Endodermal cell (in vitro differentiated cells): ENCODE measurements at regions not wholly inside any gene's neighbourhood (a gene's known extent, or its start where the extent isn't known, plus 50 kb on each side); places are given as distances from the start of the nearest gene placed in this dataset.
"Not testable (repeated sequence)": the region's sequence is repeated elsewhere in the genome, so short reads cannot be mapped to it uniquely, and the experiment has no call there.

Experiments
- DNase-seq: peaks from one replicate; pipeline ENCODE4 v3.0.0-alpha.2; 2017
- H3K27ac ChIP-seq: 2 replicates; pipeline ENCODE4 v1.5.1; 2013; ENCODE audit warnings: mild to moderate bottlenecking, low read depth, low read length, moderate library complexity
- H3K27me3 ChIP-seq: 2 replicates; pipeline ENCODE4 v1.6.1; 2013; ENCODE audit warnings: mild to moderate bottlenecking, low read length, moderate library complexity; ENCODE audit not compliant: insufficient read depth, control insufficient read depth, poor library complexity, severe bottlenecking
- H3K36me3 ChIP-seq: 2 replicates; pipeline ENCODE4 v1.7.0; 2013; ENCODE audit warnings: mild to moderate bottlenecking, low read length, moderate library complexity; ENCODE audit not compliant: control insufficient read depth, insufficient read depth
- H3K4me1 ChIP-seq: one replicate; pipeline ENCODE4 v1.7.0; 2013; ENCODE audit warnings: low read length; ENCODE audit not compliant: control insufficient read depth, insufficient read depth
- H3K4me3 ChIP-seq: 2 replicates; pipeline ENCODE4 v1.5.1; 2013; ENCODE audit warnings: mild to moderate bottlenecking, low read length, moderate library complexity
- H3K9ac ChIP-seq: 2 replicates; pipeline ENCODE4 v1.6.1; 2013; ENCODE audit warnings: mild to moderate bottlenecking, low read length, moderate library complexity; ENCODE audit not compliant: poor library complexity, severe bottlenecking; ENCODE audit errors: extremely low read depth
- H3K9me3 ChIP-seq: 2 replicates; pipeline ENCODE4 v1.6.1; 2013; ENCODE audit warnings: mild to moderate bottlenecking, low read length, moderate library complexity; ENCODE audit not compliant: control insufficient read depth
- H3K27ac Mint-ChIP-seq: 2 replicates; pipeline ENCODE4 v1.8.0; 2020; ENCODE audit warnings: mixed read lengths
- H3K27me3 Mint-ChIP-seq: 2 replicates; pipeline ENCODE4 v1.8.0; 2021; ENCODE audit warnings: mild to moderate bottlenecking, mixed read lengths; ENCODE audit not compliant: insufficient read depth
- H3K36me3 Mint-ChIP-seq: 2 replicates; pipeline ENCODE4 v1.8.0; 2020; ENCODE audit warnings: low read depth, mixed read lengths
- H3K4me1 Mint-ChIP-seq: 2 replicates; pipeline ENCODE4 v1.8.0; 2020; ENCODE audit warnings: mixed read lengths
- H3K4me3 Mint-ChIP-seq: 2 replicates; pipeline ENCODE4 v1.8.0; 2020; ENCODE audit warnings: mild to moderate bottlenecking, moderate library complexity, mixed read lengths
- H3K9me3 Mint-ChIP-seq: 2 replicates; pipeline ENCODE4 v1.8.0; 2020; ENCODE audit warnings: mild to moderate bottlenecking, mixed read lengths
- WGBS, 2 experiments: methylation state at CpG; one replicate each; pipeline versions ENCODE4 v1.1.5 to v1.1.7; 2013; ENCODE audit warnings: missing lambda C conversion rate in 2 of 2, mixed read lengths in 1 of 2; ENCODE audit not compliant: insufficient coverage in 1 of 2, insufficient read length in 1 of 2; 5-methylcytosine and 5-hydroxymethylcytosine counted together
- TF ChIP-seq, protein P1 (sequence below): fragments of 200-600 bp; sonication (generic); conservative IDR thresholded peaks from 2 replicates; pipeline ENCODE4 v1.5.0; 2021; ENCODE audit warnings: antibody characterized with exemption, mild to moderate bottlenecking

DNA sequence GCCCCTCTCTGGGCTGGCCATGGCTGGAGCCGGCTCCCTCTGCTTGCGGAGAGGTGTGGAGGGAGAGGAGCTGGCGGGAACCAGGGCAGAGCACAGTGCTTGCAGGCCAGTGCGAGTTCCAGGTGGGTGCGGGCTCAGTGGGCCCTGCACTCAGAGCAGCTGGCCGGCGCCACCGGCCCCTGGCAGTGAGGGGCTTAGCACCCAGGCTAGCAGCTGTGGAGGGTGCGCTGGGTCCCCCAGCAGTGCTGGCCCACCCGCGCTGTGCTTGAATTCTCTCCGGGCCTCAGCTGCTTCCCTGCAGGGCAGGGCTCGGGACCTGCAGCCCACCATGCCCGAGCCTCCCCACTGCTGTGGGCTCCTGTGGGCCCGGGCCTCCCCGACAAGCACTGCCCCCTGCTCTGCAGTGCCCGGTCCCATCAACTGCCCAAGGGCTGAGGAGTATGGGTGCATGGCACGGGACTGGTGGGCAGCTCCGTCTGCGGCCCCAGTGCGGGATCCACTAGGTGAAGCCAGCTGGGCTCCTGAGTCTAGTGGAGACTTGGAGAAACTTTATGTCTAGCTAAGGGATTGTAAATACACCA, 61.2 kb upstream of the AGR3 start:
- H3K9me3 ChIP-seq = peaks cover 58% of the 10 kb centered on the region
- no peak overlapping the region for H3K4me3 ChIP-seq
- H3K36me3 ChIP-seq = no peaks in the 10 kb centered on the region
- Mint-ChIP-seq H3K27ac (no peak overlapping the region), H3K9me3 (peaks cover 53% of the 10 kb centered on the region), H3K4me3 (no peak overlapping the region), H3K4me1 (peaks cover 11% of the 10 kb centered on the region), H3K36me3 (peaks cover 4% of the 10 kb centered on the region), H3K27me3 (no peaks in the 10 kb centered on the region)
- no peaks in the 10 kb centered on the region for H3K27me3 ChIP-seq
- H3K9ac ChIP-seq = no peak overlapping the region
- DNase-seq = no peak
- TF ChIP-seq, protein P1, sequence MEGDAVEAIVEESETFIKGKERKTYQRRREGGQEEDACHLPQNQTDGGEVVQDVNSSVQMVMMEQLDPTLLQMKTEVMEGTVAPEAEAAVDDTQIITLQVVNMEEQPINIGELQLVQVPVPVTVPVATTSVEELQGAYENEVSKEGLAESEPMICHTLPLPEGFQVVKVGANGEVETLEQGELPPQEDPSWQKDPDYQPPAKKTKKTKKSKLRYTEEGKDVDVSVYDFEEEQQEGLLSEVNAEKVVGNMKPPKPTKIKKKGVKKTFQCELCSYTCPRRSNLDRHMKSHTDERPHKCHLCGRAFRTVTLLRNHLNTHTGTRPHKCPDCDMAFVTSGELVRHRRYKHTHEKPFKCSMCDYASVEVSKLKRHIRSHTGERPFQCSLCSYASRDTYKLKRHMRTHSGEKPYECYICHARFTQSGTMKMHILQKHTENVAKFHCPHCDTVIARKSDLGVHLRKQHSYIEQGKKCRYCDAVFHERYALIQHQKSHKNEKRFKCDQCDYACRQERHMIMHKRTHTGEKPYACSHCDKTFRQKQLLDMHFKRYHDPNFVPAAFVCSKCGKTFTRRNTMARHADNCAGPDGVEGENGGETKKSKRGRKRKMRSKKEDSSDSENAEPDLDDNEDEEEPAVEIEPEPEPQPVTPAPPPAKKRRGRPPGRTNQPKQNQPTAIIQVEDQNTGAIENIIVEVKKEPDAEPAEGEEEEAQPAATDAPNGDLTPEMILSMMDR = no peak
- WGBS, 2 experiments = 82 to 89% methylated on average over 9 to 21 of the region's 21 CpGs
- peaks cover 10% of the 10 kb centered on the region for H3K4me1 ChIP-seq
- H3K27ac ChIP-seq = no peak overlapping the region

DNA sequence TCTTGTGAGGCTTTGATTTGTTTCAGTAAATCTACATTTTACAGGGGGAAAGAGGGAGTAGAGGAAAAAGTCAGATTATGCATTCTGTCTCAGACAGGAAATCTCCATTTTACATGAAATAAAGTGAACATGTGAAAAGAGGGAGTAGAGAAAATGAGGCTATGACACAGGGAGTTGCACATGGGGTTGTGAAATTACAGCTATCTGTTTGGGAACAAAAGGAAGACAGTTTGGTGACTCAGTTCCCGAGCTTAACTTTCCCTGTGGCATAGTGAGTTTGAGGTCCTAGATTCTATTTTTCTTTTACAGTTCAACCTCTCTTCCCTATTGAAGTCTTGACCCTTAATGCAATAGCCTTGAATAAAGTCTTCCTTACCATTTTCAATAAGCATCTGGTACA, 63.2 kb upstream of the AGR3 start:
- Mint-ChIP-seq H3K27ac (no peak overlapping the region), H3K9me3 (peaks cover 67% of the 10 kb centered on the region), H3K36me3 (peaks cover 6% of the 10 kb centered on the region), H3K4me3 (no peak overlapping the region), H3K27me3 (no peaks in the 10 kb centered on the region), H3K4me1 (peaks cover 4% of the 10 kb centered on the region)
- H3K27ac ChIP-seq = no peak overlapping the region
- H3K27me3 ChIP-seq = no peaks in the 10 kb centered on the region
- H3K9me3 ChIP-seq = peaks cover 77% of the 10 kb centered on the region
- 86 to 92% methylated on average over 1 of the region's 1 CpG for WGBS, 2 experiments
- H3K36me3 ChIP-seq = no peaks in the 10 kb centered on the region
- H3K9ac ChIP-seq = no peak overlapping the region
- H3K4me1 ChIP-seq = peaks cover 3% of the 10 kb centered on the region
- DNase-seq = no peak
- no peak overlapping the region for H3K4me3 ChIP-seq
- TF ChIP-seq, protein P1 = no peak

DNA sequence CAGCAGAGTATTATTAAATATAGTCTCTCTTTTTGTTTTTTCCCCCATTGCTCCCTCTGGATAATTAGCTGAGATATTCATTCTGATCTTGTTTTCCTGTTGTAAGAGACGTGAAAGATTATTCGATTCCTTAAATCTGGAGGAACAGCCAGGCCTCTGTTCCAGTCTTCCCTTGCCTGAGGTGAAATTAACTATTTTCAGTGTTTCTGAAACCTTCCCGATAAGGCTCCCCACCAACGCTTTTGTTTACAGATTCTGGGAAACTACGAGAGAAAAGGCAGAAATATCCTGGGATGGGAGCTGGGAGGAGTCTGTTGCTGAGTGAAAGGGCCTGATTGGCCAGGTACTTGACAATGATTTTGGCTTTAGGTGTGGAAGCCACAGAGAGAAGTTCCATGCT, 63.6 kb upstream of the AGR3 start:
- Histone ChIP-seq H3K4me3 (no peak overlapping the region), H3K9ac (no peak overlapping the region), H3K4me1 (no peaks in the 10 kb centered on the region), H3K36me3 (no peaks in the 10 kb centered on the region), H3K27me3 (no peaks in the 10 kb centered on the region), H3K9me3 (peaks cover 78% of the 10 kb centered on the region), H3K27ac (no peak overlapping the region)
- Mint-ChIP-seq H3K27ac (no peak overlapping the region), H3K36me3 (peaks cover 6% of the 10 kb centered on the region), H3K4me1 (peaks cover 2% of the 10 kb centered on the region), H3K27me3 (no peaks in the 10 kb centered on the region), H3K4me3 (no peak overlapping the region), H3K9me3 (peaks cover 67% of the 10 kb centered on the region)
- DNase-seq = no peak
- WGBS, 2 experiments = 95 to 100% methylated on average over 5 of the region's 5 CpGs
- TF ChIP-seq, protein P1 = no peak

- H3K4me1 Mint-ChIP-seq, H3K4me1 ChIP-seq, H3K9ac ChIP-seq, H3K36me3 Mint-ChIP-seq, H3K27me3 Mint-ChIP-seq, H3K36me3 ChIP-seq, H3K27ac ChIP-seq, H3K4me3 ChIP-seq, DNase-seq, H3K27ac Mint-ChIP-seq, H3K27me3 ChIP-seq, H3K4me3 Mint-ChIP-seq: not testable (repeated sequence)
- peaks cover 55% of the 10 kb centered on the region for H3K9me3 Mint-ChIP-seq
- 84 to 94% methylated on average over 3 to 4 of the region's 4 CpGs for WGBS, 2 experiments
- H3K9me3 ChIP-seq = peaks cover 61% of the 10 kb centered on the region
Observed at GRCh38 chr7:16948110-16948509, 66.3 kb upstream of the AGR3 start.
